H9 (cell line): ENCODE measurements at regions not wholly inside any gene's neighbourhood (a gene's known extent, or its start where the extent isn't known, plus 50 kb on each side); places are given as distances from the start of the nearest gene placed in this dataset.
"Not testable (repeated sequence)": the region's sequence is repeated elsewhere in the genome, so short reads cannot be mapped to it uniquely, and the experiment has no call there.

Experiments used
- DNase-seq: peaks from one replicate; pipeline ENCODE4 v3.0.0-alpha.2; 2017
- H2AFZ ChIP-seq: one replicate; pipeline ENCODE4 v1.6.1; 2013; ENCODE audit warnings: mild to moderate bottlenecking, low read length, control low read depth, moderate library complexity
- H2AK5ac ChIP-seq: 2 replicates; pipeline ENCODE4 v1.6.1; 2013; ENCODE audit warnings: low read length, control low read depth, mixed read lengths; ENCODE audit not compliant: insufficient read length
- H2BK120ac ChIP-seq: one replicate; pipeline ENCODE4 v1.6.1; 2013; ENCODE audit warnings: low read depth, mild to moderate bottlenecking, low read length, control low read depth, inconsistent platforms; ENCODE audit not compliant: poor library complexity, severe bottlenecking
- H2BK12ac ChIP-seq: 2 replicates; pipeline ENCODE4 v1.6.1; 2013; ENCODE audit warnings: low read length, control low read depth, mixed read lengths, low read depth; ENCODE audit not compliant: insufficient read length
- H2BK15ac ChIP-seq: 2 replicates; pipeline ENCODE4 v1.6.1; 2013; ENCODE audit warnings: low read depth, low read length, control low read depth
- H2BK20ac ChIP-seq: one replicate; pipeline ENCODE4 v1.6.1; 2013; ENCODE audit warnings: low read depth, mild to moderate bottlenecking, low read length, control low read depth, inconsistent platforms; ENCODE audit not compliant: poor library complexity, severe bottlenecking
- H2BK5ac ChIP-seq: 2 replicates; pipeline ENCODE4 v1.6.1; 2013; ENCODE audit warnings: low read length, control low read depth, mixed read lengths; ENCODE audit not compliant: insufficient read length
- H3K14ac ChIP-seq: 2 replicates; pipeline ENCODE4 v1.6.1; 2013; ENCODE audit warnings: low read length, control low read depth; ENCODE audit not compliant: insufficient read depth
- H3K18ac ChIP-seq: 2 replicates; pipeline ENCODE4 v1.6.1; 2013; ENCODE audit warnings: low read depth, mild to moderate bottlenecking, mixed read lengths, low read length, control low read depth; ENCODE audit not compliant: insufficient read length
- H3K23ac ChIP-seq: 2 replicates; pipeline ENCODE4 v1.6.1; 2013; ENCODE audit warnings: low read length, control low read depth, mixed read lengths, low read depth; ENCODE audit not compliant: insufficient read length
- H3K23me2 ChIP-seq: 2 replicates; pipeline ENCODE4 v1.6.1; 2013; ENCODE audit warnings: low read depth, mild to moderate bottlenecking, mixed read lengths, low read length, control low read depth; ENCODE audit not compliant: insufficient read length, poor library complexity, severe bottlenecking
- H3K27ac ChIP-seq: 2 replicates; pipeline ENCODE4 v1.5.1; 2013; ENCODE audit warnings: low read length, control low read depth, mixed read lengths, low read depth; ENCODE audit not compliant: insufficient read length
- H3K27me3 ChIP-seq: 2 replicates; pipeline ENCODE4 v1.6.1; 2013; ENCODE audit warnings: low read length, control low read depth, inconsistent platforms; ENCODE audit not compliant: insufficient read depth
- H3K4ac ChIP-seq: 2 replicates; pipeline ENCODE4 v1.6.1; 2013; ENCODE audit warnings: low read depth, mild to moderate bottlenecking, control low read depth, inconsistent platforms, low read length, moderate library complexity
- H3K4me1 ChIP-seq: 2 replicates; pipeline ENCODE4 v1.6.1; 2013; ENCODE audit warnings: low read length, control low read depth, inconsistent platforms; ENCODE audit not compliant: insufficient read depth
- H3K4me2 ChIP-seq: 2 replicates; pipeline ENCODE4 v1.6.1; 2013; ENCODE audit warnings: low read length, control low read depth, mixed read lengths; ENCODE audit not compliant: insufficient read length, insufficient read depth
- H3K56ac ChIP-seq: 2 replicates; pipeline ENCODE4 v1.6.1; 2013; ENCODE audit warnings: low read depth, mild to moderate bottlenecking, mixed read lengths, low read length, control low read depth; ENCODE audit not compliant: insufficient read length
- H3K79me1 ChIP-seq: 2 replicates; pipeline ENCODE4 v1.6.1; 2013; ENCODE audit warnings: low read depth, mild to moderate bottlenecking, moderate library complexity, low read length, control low read depth, inconsistent platforms; ENCODE audit not compliant: insufficient read depth, poor library complexity, severe bottlenecking
- H3K79me2 ChIP-seq: 2 replicates; pipeline ENCODE4 v1.6.1; 2013; ENCODE audit warnings: low read length, control low read depth, inconsistent platforms; ENCODE audit not compliant: insufficient read depth
- H3K9ac ChIP-seq: 2 replicates; pipeline ENCODE4 v1.6.1; 2013; ENCODE audit warnings: low read length, control low read depth, mixed read lengths; ENCODE audit not compliant: insufficient read length; ENCODE audit errors: extremely low read depth
- H3K9me3 ChIP-seq: one replicate; pipeline ENCODE4 v1.6.1; 2013; ENCODE audit warnings: low read depth, low read length, inconsistent platforms; ENCODE audit not compliant: control insufficient read depth
- H3T11ph ChIP-seq: one replicate; pipeline ENCODE4 v1.6.1; 2013; ENCODE audit warnings: mild to moderate bottlenecking, low read length, control low read depth, inconsistent platforms
- H4K20me1 ChIP-seq: one replicate; pipeline ENCODE4 v1.6.1; 2013; ENCODE audit not compliant: control insufficient read depth, insufficient read length, insufficient read depth
- H4K5ac ChIP-seq: 2 replicates; pipeline ENCODE4 v1.6.1; 2013; ENCODE audit warnings: low read depth, mild to moderate bottlenecking, mixed read lengths, low read length, control low read depth; ENCODE audit not compliant: insufficient read length
- H4K8ac ChIP-seq: replicated peaks from 2 replicates; pipeline ENCODE4 v1.6.1; 2013; ENCODE audit warnings: low read length, control low read depth, mixed read lengths, low read depth; ENCODE audit not compliant: insufficient read length
- H4K91ac ChIP-seq: 2 replicates; pipeline ENCODE4 v1.6.1; 2013; ENCODE audit warnings: low read depth, mild to moderate bottlenecking, moderate library complexity, mixed read lengths, low read length, control low read depth; ENCODE audit not compliant: insufficient read length
- H3K27ac Mint-ChIP-seq, 3 experiments: 2 replicates in 2 of 3; 3 replicates in 1 of 3; pipeline ENCODE4 v1.8.0; 2020 to 2021; ENCODE audit warnings: mixed read lengths in 3 of 3, mild to moderate bottlenecking in 1 of 3, moderate library complexity in 1 of 3
- H3K27me3 Mint-ChIP-seq: 2 replicates; pipeline ENCODE4 v1.8.0; 2021; ENCODE audit warnings: low read depth, mild to moderate bottlenecking, moderate library complexity, mixed read lengths
- H3K36me3 Mint-ChIP-seq, 3 experiments: 2 replicates in 2 of 3; 3 replicates in 1 of 3; pipeline ENCODE4 v1.8.0; 2020 to 2021; ENCODE audit warnings: low read depth in 3 of 3, mixed read lengths in 3 of 3; ENCODE audit not compliant: insufficient read depth in 1 of 3
- H3K4me1 Mint-ChIP-seq, 2 experiments: 2 replicates each; pipeline ENCODE4 v1.8.0; 2020; ENCODE audit warnings: mixed read lengths in 2 of 2
- H3K4me3 Mint-ChIP-seq, 2 experiments: 2 replicates in 1 of 2; 3 replicates in 1 of 2; pipeline ENCODE4 v1.8.0; 2020 to 2021; ENCODE audit warnings: mild to moderate bottlenecking in 2 of 2, mixed read lengths in 2 of 2, moderate library complexity in 1 of 2
- H3K9me3 Mint-ChIP-seq, 2 experiments: 2 replicates in 1 of 2; 3 replicates in 1 of 2; pipeline ENCODE4 v1.8.0; 2020; ENCODE audit warnings: mild to moderate bottlenecking in 2 of 2, mixed read lengths in 2 of 2, moderate library complexity in 1 of 2
- WGBS: extraction: QIAGEN DNeasy Blood & Tissue Kit; methylation state at CpG from one replicate; pipeline ENCODE4 v1.1.7; 2013; ENCODE audit warnings: missing lambda C conversion rate, low lambda C conversion rate, mixed read lengths; ENCODE audit not compliant: insufficient read length; ENCODE audit errors: extremely low coverage; 5-methylcytosine and 5-hydroxymethylcytosine counted together

- WGBS = no CpG with 5 or more reads among the region's 4 CpGs
- not testable (repeated sequence) for H3K23ac ChIP-seq, H3K4ac ChIP-seq, H3K56ac ChIP-seq, H2BK5ac ChIP-seq, H3K79me2 ChIP-seq, H3K4me1 Mint-ChIP-seq, H3K4me2 ChIP-seq, H2AFZ ChIP-seq, H3K27ac ChIP-seq, H3T11ph ChIP-seq, H3K27ac Mint-ChIP-seq, DNase-seq, H4K8ac ChIP-seq, H3K4me1 ChIP-seq, H3K9me3 Mint-ChIP-seq, H2BK15ac ChIP-seq, H2BK20ac ChIP-seq, H4K5ac ChIP-seq, H4K20me1 ChIP-seq, H3K9me3 ChIP-seq, H3K36me3 Mint-ChIP-seq, H3K79me1 ChIP-seq, H3K9ac ChIP-seq, H3K27me3 Mint-ChIP-seq, H3K27me3 ChIP-seq, H3K4me3 Mint-ChIP-seq, H3K14ac ChIP-seq, H2BK12ac ChIP-seq, H3K23me2 ChIP-seq, H4K91ac ChIP-seq, H2BK120ac ChIP-seq, H3K18ac ChIP-seq, H2AK5ac ChIP-seq
Observed at GRCh38 chr4:10775132-10775531, 90.6 kb upstream of the CLNK start.
